Heart right ventricle (tissue), 16 donors: ENCODE measurements at regions not wholly inside any gene's neighbourhood (a gene's known extent, or its start where the extent isn't known, plus 50 kb on each side); places are given as distances from the start of the nearest gene placed in this dataset.

ENCODE experiments used
- ATAC-seq, 8 donors: fragments of 200-7000 bp; cut with Tn5 transposase; one replicate each; pipeline ENCODE4 v1.9.1; 2020; ENCODE audit warnings: mild to moderate bottlenecking in 8 of 8, moderate library complexity in 8 of 8, moderate number of reproducible peaks in 1 of 8
- DNase-seq, 2 donors: peaks; one replicate each; pipeline ENCODE4 v3.0.0-alpha.2; 2020
- H3K27ac ChIP-seq, 10 donors: fragments of 200-600 bp; sonication (generic) in 2 of 10; one replicate each; pipeline versions ENCODE4 v1.5.0 to v1.8.0; 2020 to 2022; ENCODE audit warnings: mild to moderate bottlenecking in 3 of 10
- H3K27me3 ChIP-seq, 7 donors: fragments of 200-600 bp; one replicate each; pipeline ENCODE4 v1.8.0; 2021 to 2022; ENCODE audit warnings: mild to moderate bottlenecking in 2 of 7
- H3K36me3 ChIP-seq, 9 donors: fragments of 200-600 bp; sonication (generic) in 1 of 9; one replicate each; pipeline versions ENCODE4 v1.5.0 to v1.8.0; 2020 to 2022; ENCODE audit warnings: mild to moderate bottlenecking in 2 of 9
- H3K4me1 ChIP-seq, 9 donors: fragments of 200-600 bp; sonication (generic) in 1 of 9; one replicate each; pipeline versions ENCODE4 v1.5.0 to v1.8.0; 2020 to 2022; ENCODE audit warnings: mild to moderate bottlenecking in 4 of 9
- H3K4me3 ChIP-seq, 10 donors: fragments of 200-600 bp; sonication (generic) in 2 of 10; one replicate each; pipeline versions ENCODE4 v1.5.0 to v1.8.0; 2020 to 2022; ENCODE audit warnings: mild to moderate bottlenecking in 7 of 10, moderate library complexity in 2 of 10
- H3K9me3 ChIP-seq, 11 donors: fragments of 200-600 bp in 10 of 11; sonication (generic) in 2 of 11; one replicate each; pipeline versions ENCODE4 v1.5.0 to v1.8.0; 2013 to 2022; ENCODE audit warnings: mild to moderate bottlenecking in 2 of 11, control low read depth in 1 of 11, moderate library complexity in 1 of 11
- CTCF ChIP-seq, 9 donors: fragments of 200-600 bp; sonication (generic) in 2 of 9; IDR thresholded peaks; one replicate each; pipeline versions ENCODE4 v1.5.0 to v1.8.0; 2021 to 2022; ENCODE audit warnings: antibody characterized with exemption in 9 of 9, mild to moderate bottlenecking in 5 of 9, moderate library complexity in 1 of 9
- WGBS, 2 donors: extraction: QIAGEN DNeasy Blood & Tissue Kit; methylation state at CpG; one replicate each; pipeline ENCODE4 v1.1.7; 2013; ENCODE audit warnings: inconsistent platforms in 1 of 2; 5-methylcytosine and 5-hydroxymethylcytosine counted together
- intact Hi-C, 10 donors: fragments of 100-400 bp; cut with DNase I; formaldehyde crosslinking; loops; one replicate each; pipeline versions ENCODE4 v1.11.1 to v1.14.2; 2022
- donor health status: Arrhythmogenic right ventricular cardiomyopathy.
- donor health status: ischemic (EF 13 %, LVEDD 7.1; RV severe dilation, severe dysfunction).
- donor health status: healthy with polysubstance abuse.
- donor health status: DM: no; HTN: yes; CAD: no.
- donor health status: DM: no; HTN: no; CAD: no.
- donor health status: ischemic (EF 25% LVEDD 6.9; RV normal size, moderate dysfunction).
- donor health status: ischemic (EF 25% LVEDD 5.7; RV mildly dilated, moderate dysfunction).
- donor health status: healthy.
- donor health status: DM: yes; HTN: yes; CAD: no.
- donor health status: Ischemic cardiomyopathy.
- donor health status: ischemic (EF 35%, LVEDD 5.7; RV mildly dilated, moderate dysfunction).
- donor health status: nonischemic (EF 11% LVEDD 7.7; RV severe dilation, severe dysfunction).
- donor health status: DM: yes; HTN: yes; CAD: no.
- donor health status: PGD.
- donor health status: ischemic (EF 29% LVEDD 5.4; RV normal size, mild dysfunction).
- donor health status: nonischemic (EF 23%, LVEDD 6.1; RV moderate dilation, normal function).

- Histone ChIP-seq H3K4me3 (no peak overlapping the region), H3K27ac (no peak overlapping the region), H3K27me3 (peaks cover 0 to 39% (median 18%) of the 10 kb centered on the region in 7 donors), H3K4me1 (no peaks in the 10 kb centered on the region), H3K9me3 (no peaks in the 10 kb centered on the region), H3K36me3 (no peaks in the 10 kb centered on the region)
- DNase-seq (no peak), ATAC-seq (no peak)
- intact Hi-C loops: no loop called here
- 90 to 95% methylated on average over 8 of the region's 8 CpGs for WGBS, 2 donors
- TF ChIP-seq CTCF (IDR thresholded peaks at IDR 0.05): no peak
These were observed 161.4 kb upstream of the SOX1 start for GRCh38 chr13:111905609-111905945.

- H3K36me3 ChIP-seq: no peaks in the 10 kb centered on the region
- no peak overlapping the region for H3K27ac ChIP-seq
- no peaks in the 10 kb centered on the region for H3K9me3 ChIP-seq
- H3K27me3 ChIP-seq: peaks cover 0 to 32% (median 19%) of the 10 kb centered on the region in 7 donors
- intact Hi-C loops: no loop called here
- no peaks in the 10 kb centered on the region for H3K4me1 ChIP-seq
- ATAC-seq (no peak), DNase-seq (no peak)
- H3K4me3 ChIP-seq: no peak overlapping the region
- WGBS, 2 donors: 93 to 94% methylated on average over 8 of the region's 8 CpGs
- no peak for TF ChIP-seq CTCF (IDR thresholded peaks at IDR 0.05)
These were observed 160.6 kb upstream of the SOX1 start for GRCh38 chr13:111906306-111906705.

- Histone ChIP-seq H3K4me3 (no peak overlapping the region), H3K27me3 (peaks cover 0 to 34% (median 19%) of the 10 kb centered on the region in 7 donors), H3K27ac (no peak overlapping the region), H3K9me3 (no peaks in the 10 kb centered on the region), H3K36me3 (no peaks in the 10 kb centered on the region), H3K4me1 (no peaks in the 10 kb centered on the region)
- WGBS, 2 donors: 87 to 88% methylated on average over 9 of the region's 9 CpGs
- ATAC-seq: no peak
- no peak for TF ChIP-seq CTCF (IDR thresholded peaks at IDR 0.05)
- intact Hi-C loops: no loop called here
- no peak for DNase-seq
These were observed 160.1 kb upstream of the SOX1 start for GRCh38 chr13:111906816-111907215.

- TF ChIP-seq CTCF (IDR thresholded peaks at IDR 0.05): no peak
- Histone ChIP-seq H3K36me3 (no peaks in the 10 kb centered on the region), H3K27ac (no peak overlapping the region), H3K9me3 (no peaks in the 10 kb centered on the region), H3K4me3 (no peak overlapping the region), H3K27me3 (peaks cover 0 to 34% (median 21%) of the 10 kb centered on the region in 7 donors), H3K4me1 (no peaks in the 10 kb centered on the region)
- intact Hi-C loops: no loop called here
- ATAC-seq (no peak), DNase-seq (no peak)
- WGBS, 2 donors: 84 to 91% methylated on average over 5 of the region's 5 CpGs
These were observed 159.5 kb upstream of the SOX1 start for GRCh38 chr13:111907341-111907880.
